ENCODE measurements at regions not wholly inside any gene's neighbourhood (a gene's known extent, or its start where the extent isn't known, plus 50 kb on each side); places are given as distances from the start of the nearest gene placed in this dataset.
A peak's percentile ranks its signal among the peaks of the same experiment; 100 is the strongest.

- DNase-seq (ENCODE audit: low read depth, low spot score): no peak
- Mint-ChIP-seq H3K4me1 (no peaks in the 10 kb centered on the region), H3K27me3 (ENCODE audit: low read depth) (no peaks in the 10 kb centered on the region), H3K4me3 (no peak overlapping the region), H3K9me3 (peaks cover 8% of the 10 kb centered on the region), H3K27ac (ENCODE audit: unreplicated experiment) (no peak overlapping the region), H3K36me3 (ENCODE audit: low read depth) (peaks cover 3% of the 10 kb centered on the region)
- TF ChIP-seq CTCF (conservative IDR thresholded peaks at IDR 0.05): peak; percentile 17
Observed at GRCh38 chr3:150184426-150185071, 213.9 kb upstream of the PFN2 start.

- Mint-ChIP-seq H3K27ac (ENCODE audit: unreplicated experiment) (no peak overlapping the region), H3K4me1 (no peaks in the 10 kb centered on the region), H3K4me3 (no peak overlapping the region), H3K36me3 (ENCODE audit: low read depth) (peaks cover 3% of the 10 kb centered on the region), H3K9me3 (peaks cover 8% of the 10 kb centered on the region), H3K27me3 (ENCODE audit: low read depth) (no peaks in the 10 kb centered on the region)
- DNase-seq (ENCODE audit: low read depth, low spot score): peak; percentile 60
- peak; percentile 73 for TF ChIP-seq CTCF (conservative IDR thresholded peaks at IDR 0.05)
Observed at GRCh38 chr3:150183678-150184425, 213.2 kb upstream of the PFN2 start.

GRCh38 chr3:150180334-150180733 is 209.6 kb upstream of the PFN2 start:
- Mint-ChIP-seq H3K27me3 (ENCODE audit: low read depth) (no peaks in the 10 kb centered on the region), H3K4me1 (no peaks in the 10 kb centered on the region), H3K36me3 (ENCODE audit: low read depth) (no peaks in the 10 kb centered on the region), H3K4me3 (no peak overlapping the region), H3K9me3 (no peaks in the 10 kb centered on the region), H3K27ac (ENCODE audit: unreplicated experiment) (no peak overlapping the region)
- DNase-seq (ENCODE audit: low read depth, low spot score): no peak
- TF ChIP-seq CTCF (conservative IDR thresholded peaks at IDR 0.05): no peak

- DNase-seq (ENCODE audit: low read depth, low spot score): no peak
- H3K27ac Mint-ChIP-seq (ENCODE audit: unreplicated experiment): no peak overlapping the region
- H3K4me3 Mint-ChIP-seq: no peak overlapping the region
- H3K36me3 Mint-ChIP-seq (ENCODE audit: low read depth): no peaks in the 10 kb centered on the region
- TF ChIP-seq CTCF (conservative IDR thresholded peaks at IDR 0.05): no peak
- H3K27me3 Mint-ChIP-seq (ENCODE audit: low read depth): no peaks in the 10 kb centered on the region
- H3K4me1 Mint-ChIP-seq: no peaks in the 10 kb centered on the region
- no peaks in the 10 kb centered on the region for H3K9me3 Mint-ChIP-seq
Observed at GRCh38 chr3:150179330-150179729, 208.6 kb upstream of the PFN2 start.

GRCh38 chr3:150177673-150178381 is 207.1 kb upstream of the PFN2 start:
- Mint-ChIP-seq H3K36me3 (ENCODE audit: low read depth) (no peaks in the 10 kb centered on the region), H3K27me3 (ENCODE audit: low read depth) (no peaks in the 10 kb centered on the region), H3K27ac (ENCODE audit: unreplicated experiment) (no peak overlapping the region), H3K4me3 (no peak overlapping the region), H3K4me1 (no peaks in the 10 kb centered on the region), H3K9me3 (no peaks in the 10 kb centered on the region)
- DNase-seq (ENCODE audit: low read depth, low spot score): no peak
- no peak for TF ChIP-seq CTCF (conservative IDR thresholded peaks at IDR 0.05)

Data from neural crest cell (in vitro differentiated cells).